A549 (cell line): ENCODE measurements at regions not wholly inside any gene's neighbourhood (a gene's known extent, or its start where the extent isn't known, plus 50 kb on each side); places are given as distances from the start of the nearest gene placed in this dataset.

ENCODE experiments used
- ATAC-seq, 2 experiments: fragments of 200-7000 bp in 1 of 2; fragments of >200 bp in 1 of 2; cut with Nextera tagmentation in 1 of 2; cut with Tn5 transposase in 1 of 2; 3 replicates each; pipeline versions ENCODE4 v1.8.0 to v1.9.1; 2018 to 2020; ENCODE audit warnings: mild to moderate bottlenecking in 1 of 2, moderate library complexity in 1 of 2
- CTCF ChIA-PET: fragments of 300-600 bp; sonication (Branson Sonifier 250); formaldehyde crosslinking; extraction: SDS; loops from one replicate; lab custom pipeline; 2021; ENCODE audit warnings: antibody characterized with exemption, inconsistent platforms; lab: Yijun Ruan, JAX
- POLR2A ChIA-PET: fragments of 350-600 bp; formaldehyde crosslinking; extraction: SDS; loops from one replicate; lab custom pipeline; 2021; ENCODE audit warnings: antibody characterized with exemption, inconsistent platforms; lab: Yijun Ruan, JAX
- DNase-seq, 2 experiments: peaks; one replicate each; pipeline versions ENCODE4 v3.0.0 to v3.0.0-alpha.2; 2011 to 2016; ENCODE audit warnings: low read depth in 1 of 2, low spot score in 1 of 2
- FAIRE-seq: peaks from 2 replicates; lab custom pipeline; 2011; peaks lifted over from hg19 to GRCh38; lab: Jason Lieb, UNC
- H3K27ac ChIP-seq, 2 experiments: fragments of >200 bp; sonication (Bioruptor Twin); formaldehyde crosslinking; 3 replicates each; pipeline ENCODE4 v1.5.1; 2016 to 2017
- H3K4me1 ChIP-seq: fragments of >200 bp; sonication (Bioruptor Twin); formaldehyde crosslinking; 3 replicates; pipeline ENCODE4 v1.6.1; 2016
- H3K4me2 ChIP-seq: fragments of >200 bp; sonication (Bioruptor Twin); formaldehyde crosslinking; 3 replicates; pipeline ENCODE4 v1.6.1; 2016
- H3K4me3 ChIP-seq: fragments of >200 bp; sonication (Bioruptor Twin); formaldehyde crosslinking; 3 replicates; pipeline ENCODE4 v1.5.1; 2016
- H3K9me3 ChIP-seq: fragments of >200 bp; sonication (Bioruptor Twin); formaldehyde crosslinking; 3 replicates; pipeline ENCODE4 v1.6.1; 2016
- BHLHE40 ChIP-seq: IDR thresholded peaks from 2 replicates; pipeline ENCODE4 v1.6.1; 2012; ENCODE audit warnings: low read depth, low read length, inconsistent platforms
- CBX2 ChIP-seq: fragments of 200-600 bp; sonication (generic); IDR thresholded peaks from 2 replicates; pipeline ENCODE4 v1.6.1; 2016; ENCODE audit warnings: low read depth, mild to moderate bottlenecking, borderline replicate concordance
- CHD2 ChIP-seq: fragments of 150-350 bp; IDR thresholded peaks from 2 replicates; pipeline ENCODE4 v1.6.1; 2014; ENCODE audit warnings: low read length; ENCODE audit not compliant: partially characterized antibody
- CHD4 ChIP-seq: fragments of 200-600 bp; sonication (generic); IDR thresholded peaks from 2 replicates; pipeline ENCODE4 v1.6.1; 2016; ENCODE audit warnings: antibody characterized with exemption, mild to moderate bottlenecking, borderline replicate concordance
- EHMT2 ChIP-seq: fragments of 200-600 bp; sonication (generic); IDR thresholded peaks from 2 replicates; pipeline ENCODE4 v1.6.1; 2016; ENCODE audit warnings: antibody characterized with exemption, low read depth, mild to moderate bottlenecking, moderate library complexity
- EP300 ChIP-seq, 2 experiments: fragments of >200 bp; sonication (Bioruptor Twin); formaldehyde crosslinking; IDR thresholded peaks; 2 replicates in 1 of 2; 3 replicates in 1 of 2; pipeline ENCODE4 v1.6.1; 2016 to 2017
- ESRRA ChIP-seq: fragments of 150-350 bp; IDR thresholded peaks from 2 replicates; pipeline ENCODE4 v1.6.1; 2014; ENCODE audit warnings: mild to moderate bottlenecking, low read length, borderline replicate concordance
- FOSB ChIP-seq: fragments of 250-450 bp; sonication (Bioruptor Pico); IDR thresholded peaks from 2 replicates; pipeline ENCODE4 v1.5.0; 2020; ENCODE audit warnings: mild to moderate bottlenecking, moderate library complexity
- FOSL2 ChIP-seq, 2 experiments: fragments of 450-650 bp in 1 of 2; fragments of >200 bp in 1 of 2; sonication (Bioruptor Twin) in 1 of 2; formaldehyde crosslinking; IDR thresholded peaks; 2 replicates each; pipeline versions ENCODE4 v1.5.0 to v1.6.1; 2016 to 2020; ENCODE audit warnings: mild to moderate bottlenecking in 1 of 2, moderate library complexity in 1 of 2
- FOXS1 ChIP-seq: fragments of 250-450 bp; sonication (Bioruptor Pico); IDR thresholded peaks from 2 replicates; pipeline ENCODE4 v1.5.0; 2020; ENCODE audit warnings: mild to moderate bottlenecking, moderate library complexity
- HEYL ChIP-seq: fragments of 250-450 bp; sonication (Bioruptor Pico); IDR thresholded peaks from 2 replicates; pipeline ENCODE4 v1.8.0; 2021; ENCODE audit warnings: mild to moderate bottlenecking, moderate library complexity
- HOXB5 ChIP-seq: fragments of 250-450 bp; sonication (Bioruptor Pico); IDR thresholded peaks from 2 replicates; pipeline ENCODE4 v1.5.0; 2020; ENCODE audit warnings: mild to moderate bottlenecking, moderate library complexity
- JUN ChIP-seq, 2 experiments: fragments of >200 bp; sonication (Bioruptor Twin); formaldehyde crosslinking; IDR thresholded peaks; 2 replicates in 1 of 2; 3 replicates in 1 of 2; pipeline ENCODE4 v1.6.1; 2016 to 2017
- MAFK ChIP-seq: fragments of 450-650 bp; IDR thresholded peaks from 2 replicates; pipeline ENCODE4 v1.6.1; 2014; ENCODE audit not compliant: partially characterized antibody
- MAZ ChIP-seq: fragments of 150-350 bp; IDR thresholded peaks from 2 replicates; pipeline ENCODE4 v1.6.1; 2014; ENCODE audit warnings: antibody characterized with exemption, low read depth, low read length, borderline replicate concordance
- PHF8 ChIP-seq: fragments of 200-600 bp; sonication (generic); IDR thresholded peaks from 2 replicates; pipeline ENCODE4 v1.6.1; 2016; ENCODE audit warnings: low read depth, mild to moderate bottlenecking, antibody characterized with exemption, moderate library complexity, borderline replicate concordance
- RAD21 ChIP-seq, 2 experiments: fragments of >200 bp in 1 of 2; sonication (Bioruptor Twin) in 1 of 2; formaldehyde crosslinking in 1 of 2; IDR thresholded peaks in 1 of 2; conservative IDR thresholded peaks in 1 of 2; 2 replicates in 1 of 2; 3 replicates in 1 of 2; pipeline ENCODE4 v1.6.1; 2012 to 2018; ENCODE audit warnings: inconsistent platforms in 1 of 2
- RFX5 ChIP-seq: fragments of 450-650 bp; IDR thresholded peaks from 2 replicates; pipeline ENCODE4 v1.7.1; 2014; ENCODE audit warnings: antibody characterized with exemption, mild to moderate bottlenecking, moderate library complexity
- RNF2 ChIP-seq: fragments of 200-600 bp; sonication (generic); IDR thresholded peaks from 2 replicates; pipeline ENCODE4 v1.6.1; 2016; ENCODE audit warnings: low read depth, mild to moderate bottlenecking, antibody characterized with exemption, moderate library complexity, borderline replicate concordance
- SMC3 ChIP-seq: fragments of >200 bp; sonication (Bioruptor Twin); formaldehyde crosslinking; IDR thresholded peaks from 3 replicates; pipeline ENCODE4 v1.6.1; 2018; ENCODE audit warnings: inconsistent platforms
- TFCP2L1 ChIP-seq: fragments of 250-450 bp; sonication (Bioruptor Pico); IDR thresholded peaks from 2 replicates; pipeline ENCODE4 v1.5.0; 2021; ENCODE audit warnings: mild to moderate bottlenecking
- ZSCAN20 ChIP-seq: fragments of 250-450 bp; sonication (Bioruptor Pico); IDR thresholded peaks from 2 replicates; pipeline ENCODE4 v1.8.0; 2022; ENCODE audit warnings: mild to moderate bottlenecking, moderate library complexity
- WGBS: methylation state at CpG from one replicate; pipeline ENCODE4 v1.1.6; 2017; ENCODE audit errors: missing lambda C conversion rate; 5-methylcytosine and 5-hydroxymethylcytosine counted together
- TF ChIP-seq, protein P1 (sequence below): fragments of 250-450 bp; sonication (Bioruptor Pico); IDR thresholded peaks from 2 replicates; pipeline ENCODE4 v1.5.0; 2021; ENCODE audit warnings: mild to moderate bottlenecking, moderate library complexity, borderline replicate concordance
- TF ChIP-seq, protein P2 (sequence below): fragments of >200 bp; sonication (Bioruptor Twin); formaldehyde crosslinking; IDR thresholded peaks from 3 replicates; pipeline ENCODE4 v1.5.1; 2016
- TF ChIP-seq, protein P3 (sequence below): fragments of >200 bp; sonication (Bioruptor Twin); formaldehyde crosslinking; IDR thresholded peaks from 3 replicates; pipeline ENCODE4 v1.6.1; 2016
- TF ChIP-seq, protein P4 (sequence below): IDR thresholded peaks from 2 replicates; pipeline ENCODE4 v1.6.1; 2012
- TF ChIP-seq, protein P5 (sequence below): fragments of 450-650 bp; IDR thresholded peaks from 2 replicates; pipeline ENCODE4 v1.6.1; 2014; ENCODE audit warnings: antibody characterized with exemption
- TF ChIP-seq, protein P6 (sequence below): fragments of 250-450 bp; sonication (Bioruptor Pico); IDR thresholded peaks from 2 replicates; pipeline ENCODE4 v1.5.0; 2020; ENCODE audit warnings: low read depth, mild to moderate bottlenecking, moderate library complexity

DNA sequence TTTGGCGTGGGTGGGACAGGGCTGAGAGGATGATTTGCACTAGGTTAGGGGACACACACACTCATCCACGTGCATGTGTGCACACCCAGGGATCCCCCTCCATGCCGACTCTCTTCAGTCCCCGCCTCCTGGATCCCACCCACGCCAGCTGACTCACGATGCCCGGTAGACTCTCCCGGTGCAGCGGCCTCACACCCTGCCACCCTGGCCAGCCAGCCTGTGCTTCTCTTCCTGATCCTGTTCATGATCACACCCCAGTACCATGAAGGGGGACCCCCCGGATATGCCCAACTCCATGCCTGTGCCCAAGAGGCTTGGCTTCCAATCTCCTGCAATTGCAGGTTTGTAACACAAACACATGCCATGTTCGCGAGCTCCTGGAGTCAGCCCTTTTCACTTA, 157.8 kb upstream of the HDAC4 start (continued):
- TF ChIP-seq, protein P1, sequence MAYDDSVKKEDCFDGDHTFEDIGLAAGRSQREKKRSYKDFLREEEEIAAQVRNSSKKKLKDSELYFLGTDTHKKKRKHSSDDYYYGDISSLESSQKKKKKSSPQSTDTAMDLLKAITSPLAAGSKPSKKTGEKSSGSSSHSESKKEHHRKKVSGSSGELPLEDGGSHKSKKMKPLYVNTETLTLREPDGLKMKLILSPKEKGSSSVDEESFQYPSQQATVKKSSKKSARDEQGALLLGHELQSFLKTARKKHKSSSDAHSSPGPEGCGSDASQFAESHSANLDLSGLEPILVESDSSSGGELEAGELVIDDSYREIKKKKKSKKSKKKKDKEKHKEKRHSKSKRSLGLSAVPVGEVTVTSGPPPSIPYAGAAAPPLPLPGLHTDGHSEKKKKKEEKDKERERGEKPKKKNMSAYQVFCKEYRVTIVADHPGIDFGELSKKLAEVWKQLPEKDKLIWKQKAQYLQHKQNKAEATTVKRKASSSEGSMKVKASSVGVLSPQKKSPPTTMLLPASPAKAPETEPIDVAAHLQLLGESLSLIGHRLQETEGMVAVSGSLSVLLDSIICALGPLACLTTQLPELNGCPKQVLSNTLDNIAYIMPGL (CRISPR knock-in tag): no peak
- TF ChIP-seq, all 56 proteins: peak for 0

DNA sequence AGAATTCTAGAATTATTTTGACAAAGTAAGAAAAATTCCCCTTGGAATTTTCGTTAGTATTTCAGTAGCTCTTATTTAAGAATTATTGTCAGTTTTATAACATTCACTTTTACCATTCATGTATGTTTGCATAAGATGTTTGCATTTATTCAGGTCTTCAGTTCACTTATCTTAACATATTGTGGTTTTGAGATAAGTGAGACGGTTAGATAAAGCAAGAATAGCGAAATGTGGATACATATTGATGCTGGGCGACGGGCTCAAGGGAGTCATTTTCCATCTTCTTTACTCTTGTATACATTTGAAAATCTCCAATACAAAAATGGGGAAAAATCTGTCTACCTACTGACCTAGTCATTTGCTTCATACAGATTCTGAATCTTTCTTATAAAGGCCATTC, 156.7 kb upstream of the HDAC4 start:
- 36% methylated on average over 5 of the region's 5 CpGs for WGBS
- DNase-seq (no peak), ATAC-seq (no peak), FAIRE-seq (no peak)
- POLR2A ChIA-PET: no interaction called here
- no peak overlapping the region for H3K4me3 ChIP-seq
- TF ChIP-seq, protein P2, sequence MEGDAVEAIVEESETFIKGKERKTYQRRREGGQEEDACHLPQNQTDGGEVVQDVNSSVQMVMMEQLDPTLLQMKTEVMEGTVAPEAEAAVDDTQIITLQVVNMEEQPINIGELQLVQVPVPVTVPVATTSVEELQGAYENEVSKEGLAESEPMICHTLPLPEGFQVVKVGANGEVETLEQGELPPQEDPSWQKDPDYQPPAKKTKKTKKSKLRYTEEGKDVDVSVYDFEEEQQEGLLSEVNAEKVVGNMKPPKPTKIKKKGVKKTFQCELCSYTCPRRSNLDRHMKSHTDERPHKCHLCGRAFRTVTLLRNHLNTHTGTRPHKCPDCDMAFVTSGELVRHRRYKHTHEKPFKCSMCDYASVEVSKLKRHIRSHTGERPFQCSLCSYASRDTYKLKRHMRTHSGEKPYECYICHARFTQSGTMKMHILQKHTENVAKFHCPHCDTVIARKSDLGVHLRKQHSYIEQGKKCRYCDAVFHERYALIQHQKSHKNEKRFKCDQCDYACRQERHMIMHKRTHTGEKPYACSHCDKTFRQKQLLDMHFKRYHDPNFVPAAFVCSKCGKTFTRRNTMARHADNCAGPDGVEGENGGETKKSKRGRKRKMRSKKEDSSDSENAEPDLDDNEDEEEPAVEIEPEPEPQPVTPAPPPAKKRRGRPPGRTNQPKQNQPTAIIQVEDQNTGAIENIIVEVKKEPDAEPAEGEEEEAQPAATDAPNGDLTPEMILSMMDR: no peak
- TF ChIP-seq CHD2 (no peak), MAZ (no peak), HEYL (CRISPR knock-in tag) (no peak), FOSB (CRISPR knock-in tag) (no peak), RAD21 (conservative IDR thresholded peaks at IDR 0.05 in 1 of 2, IDR thresholded peaks at IDR 0.05 in 1 of 2) (no peak), JUN (IDR thresholded peaks at IDR 0.05) (no peak), FOSL2 (IDR thresholded peaks at IDR 0.05) (no peak), FOSL2 (CRISPR knock-in tag; IDR thresholded peaks at IDR 0.05) (no peak), SMC3 (no peak), ESRRA (no peak), EP300 (IDR thresholded peaks at IDR 0.05) (no peak), TFCP2L1 (CRISPR knock-in tag) (no peak)
- TF ChIP-seq, protein P3, sequence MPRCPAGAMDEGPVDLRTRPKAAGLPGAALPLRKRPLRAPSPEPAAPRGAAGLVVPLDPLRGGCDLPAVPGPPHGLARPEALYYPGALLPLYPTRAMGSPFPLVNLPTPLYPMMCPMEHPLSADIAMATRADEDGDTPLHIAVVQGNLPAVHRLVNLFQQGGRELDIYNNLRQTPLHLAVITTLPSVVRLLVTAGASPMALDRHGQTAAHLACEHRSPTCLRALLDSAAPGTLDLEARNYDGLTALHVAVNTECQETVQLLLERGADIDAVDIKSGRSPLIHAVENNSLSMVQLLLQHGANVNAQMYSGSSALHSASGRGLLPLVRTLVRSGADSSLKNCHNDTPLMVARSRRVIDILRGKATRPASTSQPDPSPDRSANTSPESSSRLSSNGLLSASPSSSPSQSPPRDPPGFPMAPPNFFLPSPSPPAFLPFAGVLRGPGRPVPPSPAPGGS: no peak
- no peak overlapping the region for H3K27ac ChIP-seq
- CTCF ChIA-PET: no interaction called here
- no peaks in the 10 kb centered on the region for H3K4me1 ChIP-seq
- H3K4me2 ChIP-seq: no peak overlapping the region
- no peaks in the 10 kb centered on the region for H3K9me3 ChIP-seq

DNA sequence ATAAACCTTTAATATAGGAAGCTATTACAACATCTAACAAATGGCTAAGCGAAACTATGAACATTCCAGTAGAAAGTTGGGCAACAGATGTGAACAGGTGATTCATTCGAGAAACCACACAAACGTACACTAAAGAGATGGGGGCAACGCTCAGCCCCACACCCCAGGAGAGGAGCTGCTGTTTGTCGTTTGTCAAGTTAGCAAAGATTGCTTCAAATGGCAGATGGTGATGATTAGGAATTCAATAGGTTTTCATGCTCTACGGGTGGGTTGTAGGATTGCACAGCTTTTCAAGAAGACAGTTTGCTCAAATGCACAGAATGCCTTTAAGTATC, 154.7 kb upstream of the HDAC4 start:
- TF ChIP-seq CHD4: no peak
- TF ChIP-seq HOXB5 (CRISPR knock-in tag): no peak
- TF ChIP-seq, protein P4, sequence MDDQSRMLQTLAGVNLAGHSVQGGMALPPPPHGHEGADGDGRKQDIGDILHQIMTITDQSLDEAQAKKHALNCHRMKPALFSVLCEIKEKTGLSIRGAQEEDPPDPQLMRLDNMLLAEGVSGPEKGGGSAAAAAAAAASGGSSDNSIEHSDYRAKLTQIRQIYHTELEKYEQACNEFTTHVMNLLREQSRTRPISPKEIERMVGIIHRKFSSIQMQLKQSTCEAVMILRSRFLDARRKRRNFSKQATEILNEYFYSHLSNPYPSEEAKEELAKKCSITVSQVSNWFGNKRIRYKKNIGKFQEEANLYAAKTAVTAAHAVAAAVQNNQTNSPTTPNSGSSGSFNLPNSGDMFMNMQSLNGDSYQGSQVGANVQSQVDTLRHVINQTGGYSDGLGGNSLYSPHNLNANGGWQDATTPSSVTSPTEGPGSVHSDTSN: no peak
- no peak for TF ChIP-seq EP300 (IDR thresholded peaks at IDR 0.05)
- TF ChIP-seq EHMT2: no peak
- TF ChIP-seq FOXS1: no peak
- TF ChIP-seq BHLHE40: no peak
- TF ChIP-seq MAZ: no peak
- TF ChIP-seq, protein P5, sequence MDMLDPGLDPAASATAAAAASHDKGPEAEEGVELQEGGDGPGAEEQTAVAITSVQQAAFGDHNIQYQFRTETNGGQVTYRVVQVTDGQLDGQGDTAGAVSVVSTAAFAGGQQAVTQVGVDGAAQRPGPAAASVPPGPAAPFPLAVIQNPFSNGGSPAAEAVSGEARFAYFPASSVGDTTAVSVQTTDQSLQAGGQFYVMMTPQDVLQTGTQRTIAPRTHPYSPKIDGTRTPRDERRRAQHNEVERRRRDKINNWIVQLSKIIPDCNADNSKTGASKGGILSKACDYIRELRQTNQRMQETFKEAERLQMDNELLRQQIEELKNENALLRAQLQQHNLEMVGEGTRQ: no peak
- TF ChIP-seq RFX5: no peak
- TF ChIP-seq MAFK: no peak
- no peak for TF ChIP-seq PHF8
- TF ChIP-seq CBX2: no peak
- TF ChIP-seq ESRRA: no peak
- TF ChIP-seq, protein P6, sequence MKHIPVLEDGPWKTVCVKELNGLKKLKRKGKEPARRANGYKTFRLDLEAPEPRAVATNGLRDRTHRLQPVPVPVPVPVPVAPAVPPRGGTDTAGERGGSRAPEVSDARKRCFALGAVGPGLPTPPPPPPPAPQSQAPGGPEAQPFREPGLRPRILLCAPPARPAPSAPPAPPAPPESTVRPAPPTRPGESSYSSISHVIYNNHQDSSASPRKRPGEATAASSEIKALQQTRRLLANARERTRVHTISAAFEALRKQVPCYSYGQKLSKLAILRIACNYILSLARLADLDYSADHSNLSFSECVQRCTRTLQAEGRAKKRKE (CRISPR knock-in tag): no peak
- no peak for TF ChIP-seq RNF2
- no peak for TF ChIP-seq ZSCAN20
- Histone ChIP-seq H3K27ac (no peak overlapping the region), H3K4me3 (no peak overlapping the region), H3K9me3 (no peaks in the 10 kb centered on the region), H3K4me1 (no peaks in the 10 kb centered on the region), H3K4me2 (no peak overlapping the region)
- FAIRE-seq (no peak), ATAC-seq (no peak), DNase-seq (no peak)
- ChIA-PET POLR2A (no interaction called here), CTCF (interaction anchor here (0.7 to 1.2 kb wide), 2 partner anchors 24 to 327 kb away, joined by 3 read pairs; no protein-coding TSS in a partner anchor)
- 20% methylated on average over 6 of the region's 6 CpGs for WGBS
